Loucy (cell line): ENCODE measurements at regions not wholly inside any gene's neighbourhood (a gene's known extent, or its start where the extent isn't known, plus 50 kb on each side); places are given as distances from the start of the nearest gene placed in this dataset.

ENCODE experiments used
- H2AFZ ChIP-seq: fragments of 200-600 bp; sonication (generic); 2 replicates; pipeline ENCODE4 v1.6.0; 2016; ENCODE audit warnings: antibody characterized with exemption, mild to moderate bottlenecking, low read length, moderate library complexity
- H3F3A ChIP-seq: fragments of 200-600 bp; 2 replicates; pipeline ENCODE4 v1.6.0; 2016; ENCODE audit warnings: antibody characterized with exemption, low read depth, mild to moderate bottlenecking
- H3K27me3 ChIP-seq: fragments of 200-600 bp; sonication (generic); 2 replicates; pipeline ENCODE4 v1.6.1; 2014; ENCODE audit warnings: low read length, mild to moderate bottlenecking; ENCODE audit not compliant: insufficient read depth, poor library complexity, severe bottlenecking
- H3K36me3 ChIP-seq: fragments of 200-600 bp; sonication (generic); 2 replicates; pipeline ENCODE4 v1.6.1; 2016; ENCODE audit warnings: low read length; ENCODE audit not compliant: insufficient read depth
- H3K4me1 ChIP-seq: fragments of 200-600 bp; sonication (generic); 2 replicates; pipeline ENCODE4 v1.5.1; 2014; ENCODE audit warnings: low read length, mild to moderate bottlenecking; ENCODE audit not compliant: insufficient read depth, poor library complexity, severe bottlenecking
- H3K4me2 ChIP-seq: fragments of 200-600 bp; sonication (generic); 2 replicates; pipeline ENCODE4 v1.6.0; 2014; ENCODE audit warnings: antibody characterized with exemption, low read length, low read depth, mild to moderate bottlenecking; ENCODE audit not compliant: poor library complexity, severe bottlenecking
- H3K4me3 ChIP-seq: fragments of 200-600 bp; sonication (generic); 2 replicates; pipeline ENCODE4 v1.5.1; 2014; ENCODE audit warnings: low read length, mild to moderate bottlenecking, mixed read lengths; ENCODE audit not compliant: poor library complexity, severe bottlenecking
- H3K79me2 ChIP-seq: fragments of 200-600 bp; sonication (generic); 2 replicates; pipeline ENCODE4 v1.6.1; 2014; ENCODE audit warnings: low read length; ENCODE audit not compliant: insufficient read depth
- H3K9ac ChIP-seq: fragments of 200-600 bp; sonication (generic); 2 replicates; pipeline ENCODE4 v1.6.0; 2014; ENCODE audit warnings: mild to moderate bottlenecking, low read depth, low read length, moderate library complexity; ENCODE audit not compliant: poor library complexity, severe bottlenecking
- H3K9me2 ChIP-seq: fragments of 200-600 bp; sonication (generic); replicated peaks from 2 replicates; pipeline ENCODE4 v1.6.1; 2016; ENCODE audit warnings: low read depth, low read length, mixed read lengths
- H3K9me3 ChIP-seq: fragments of 200-600 bp; sonication (generic); 2 replicates; pipeline ENCODE4 v1.6.1; 2014; ENCODE audit warnings: mild to moderate bottlenecking, antibody characterized with exemption, low read length, low read depth; ENCODE audit not compliant: insufficient read depth
- H4K20me1 ChIP-seq: fragments of 200-600 bp; sonication (generic); 2 replicates; pipeline ENCODE4 v1.6.0; 2014; ENCODE audit warnings: antibody characterized with exemption, low read length, mild to moderate bottlenecking; ENCODE audit not compliant: insufficient read depth, poor library complexity, severe bottlenecking
- CTCF ChIP-seq: fragments of 200-600 bp; sonication (generic); conservative IDR thresholded peaks from 2 replicates; pipeline ENCODE4 v1.5.1; 2014; ENCODE audit warnings: mild to moderate bottlenecking, antibody characterized with exemption, low read length
- EZH2phosphoT487 ChIP-seq: fragments of 200-600 bp; IDR thresholded peaks from 2 replicates; pipeline ENCODE4 v1.6.1; 2018; ENCODE audit warnings: antibody characterized with exemption, mild to moderate bottlenecking, moderate library complexity, borderline replicate concordance

GRCh38 chr3:35565048-35565447 lies 74.3 kb upstream of the ARPP21 start:
- H2AFZ ChIP-seq: no peak overlapping the region
- no peaks in the 10 kb centered on the region for H3K4me1 ChIP-seq
- TF ChIP-seq EZH2phosphoT487 (no peak), CTCF (no peak)
- H3K4me3 ChIP-seq: no peak overlapping the region
- H3K4me2 ChIP-seq: no peak overlapping the region
- no peaks in the 10 kb centered on the region for H3K79me2 ChIP-seq
- H4K20me1 ChIP-seq: no peaks in the 10 kb centered on the region
- H3K9ac ChIP-seq: no peak overlapping the region
- H3K9me2 ChIP-seq: no peaks in the 10 kb centered on the region
- H3F3A ChIP-seq: no peaks in the 10 kb centered on the region
- H3K9me3 ChIP-seq: no peaks in the 10 kb centered on the region
- H3K27me3 ChIP-seq: no peaks in the 10 kb centered on the region
- no peaks in the 10 kb centered on the region for H3K36me3 ChIP-seq
